Testis (tissue), 2 donors: ENCODE measurements at regions not wholly inside any gene's neighbourhood (a gene's known extent, or its start where the extent isn't known, plus 50 kb on each side); places are given as distances from the start of the nearest gene placed in this dataset.

Experiments used
- POLR2A ChIP-seq: fragments of 450-650 bp; IDR thresholded peaks from one replicate; pipeline ENCODE4 v1.6.1; 2017; ENCODE audit warnings: antibody characterized with exemption, mild to moderate bottlenecking, moderate library complexity
- TF ChIP-seq, protein P1 (sequence below), 3 experiments: fragments of 450-650 bp in 2 of 3; fragments of 200-600 bp in 1 of 3; sonication (generic) in 1 of 3; IDR thresholded peaks; one replicate each; pipeline ENCODE4 v1.5.1; 2016 to 2019; ENCODE audit warnings: antibody characterized with exemption in 3 of 3, mild to moderate bottlenecking in 2 of 3, moderate library complexity in 1 of 3

- no peak for TF ChIP-seq POLR2A
- TF ChIP-seq, protein P1, sequence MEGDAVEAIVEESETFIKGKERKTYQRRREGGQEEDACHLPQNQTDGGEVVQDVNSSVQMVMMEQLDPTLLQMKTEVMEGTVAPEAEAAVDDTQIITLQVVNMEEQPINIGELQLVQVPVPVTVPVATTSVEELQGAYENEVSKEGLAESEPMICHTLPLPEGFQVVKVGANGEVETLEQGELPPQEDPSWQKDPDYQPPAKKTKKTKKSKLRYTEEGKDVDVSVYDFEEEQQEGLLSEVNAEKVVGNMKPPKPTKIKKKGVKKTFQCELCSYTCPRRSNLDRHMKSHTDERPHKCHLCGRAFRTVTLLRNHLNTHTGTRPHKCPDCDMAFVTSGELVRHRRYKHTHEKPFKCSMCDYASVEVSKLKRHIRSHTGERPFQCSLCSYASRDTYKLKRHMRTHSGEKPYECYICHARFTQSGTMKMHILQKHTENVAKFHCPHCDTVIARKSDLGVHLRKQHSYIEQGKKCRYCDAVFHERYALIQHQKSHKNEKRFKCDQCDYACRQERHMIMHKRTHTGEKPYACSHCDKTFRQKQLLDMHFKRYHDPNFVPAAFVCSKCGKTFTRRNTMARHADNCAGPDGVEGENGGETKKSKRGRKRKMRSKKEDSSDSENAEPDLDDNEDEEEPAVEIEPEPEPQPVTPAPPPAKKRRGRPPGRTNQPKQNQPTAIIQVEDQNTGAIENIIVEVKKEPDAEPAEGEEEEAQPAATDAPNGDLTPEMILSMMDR (IDR thresholded peaks at IDR 0.05), result no peak
These were observed 131.6 kb downstream of the MN1 start for GRCh38 chr22:27669798-27670599.
